Activated T-helper 17 cell treated with anti-CD3 and anti-CD28 coated beads, Interleukin-2, amount 50 U/mL, for 72 hours (primary cell): ENCODE measurements at regions not wholly inside any gene's neighbourhood (a gene's known extent, or its start where the extent isn't known, plus 50 kb on each side); places are given as distances from the start of the nearest gene placed in this dataset.
A peak's percentile ranks its signal among the peaks of the same experiment; 100 is the strongest.

Experiments used
- ATAC-seq: fragments of 150-1000 bp; cut with Tn5 transposase; replicated peaks from 2 replicates; pipeline ENCODE4 v1.10.0; 2021; ENCODE audit warnings: mild to moderate bottlenecking, moderate library complexity
- H3K27ac Mint-ChIP-seq: one replicate; pipeline ENCODE4 v1.8.0; 2022; ENCODE audit warnings: mixed read lengths
- H3K27me3 Mint-ChIP-seq: one replicate; pipeline ENCODE4 v1.8.0; 2022; ENCODE audit warnings: mixed read lengths
- H3K36me3 Mint-ChIP-seq: one replicate; pipeline ENCODE4 v1.8.0; 2022; ENCODE audit warnings: low read depth, mild to moderate bottlenecking, mixed read lengths
- H3K4me1 Mint-ChIP-seq: one replicate; pipeline ENCODE4 v1.8.0; 2022; ENCODE audit warnings: mixed read lengths
- H3K4me3 Mint-ChIP-seq: one replicate; pipeline ENCODE4 v1.8.0; 2022; ENCODE audit warnings: mild to moderate bottlenecking, mixed read lengths
- H3K9me3 Mint-ChIP-seq: one replicate; pipeline ENCODE4 v1.8.0; 2022; ENCODE audit warnings: mixed read lengths

DNA sequence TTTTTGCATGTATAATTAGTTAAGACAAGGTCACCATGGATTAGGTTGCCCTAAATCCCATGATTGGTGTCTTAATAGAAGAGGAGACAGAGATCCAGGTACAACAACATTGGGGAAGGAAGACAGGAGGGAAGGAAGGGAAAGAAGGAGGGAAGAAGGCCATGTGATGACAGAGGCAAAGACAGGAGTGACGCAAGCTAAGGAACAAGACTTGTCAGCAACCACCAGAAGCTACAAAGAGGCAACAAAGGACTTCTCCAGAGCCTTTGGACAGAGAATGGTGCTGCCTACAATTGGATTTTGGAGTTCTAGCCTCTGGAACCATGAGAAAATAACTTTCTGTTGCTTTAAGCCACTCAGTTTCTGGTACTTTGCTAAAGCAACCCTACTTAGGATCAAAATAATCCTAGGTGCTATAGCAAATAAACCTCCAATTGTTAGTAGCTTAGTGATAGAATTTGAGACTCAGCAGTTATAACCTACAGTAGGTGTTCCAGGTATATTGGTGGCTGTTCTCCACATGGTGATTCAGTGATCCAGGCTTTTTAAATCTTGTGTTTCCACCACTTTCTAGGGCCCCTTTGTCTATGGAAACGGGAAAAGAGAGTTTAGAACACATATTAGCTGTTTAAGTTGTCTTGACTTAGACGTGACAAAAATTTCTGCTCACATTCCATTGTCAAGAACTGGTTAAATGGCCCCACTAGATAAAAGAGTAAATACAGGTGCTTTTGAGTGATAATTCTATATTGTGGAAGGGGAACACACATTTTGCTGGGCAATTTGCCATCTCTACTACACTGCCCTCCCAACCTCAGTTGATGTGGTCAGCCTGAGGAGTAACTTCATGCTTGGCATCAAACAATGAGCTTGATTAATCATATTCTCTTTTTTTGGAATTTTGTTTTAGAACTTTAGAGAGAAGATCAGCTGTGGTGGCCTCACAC, 70.5 kb upstream of the SP4 start:
- H3K4me3 Mint-ChIP-seq: peak overlapping the region; percentile 61
- no peaks in the 10 kb centered on the region for H3K36me3 Mint-ChIP-seq
- H3K4me1 Mint-ChIP-seq: peaks cover 71% of the 10 kb centered on the region
- no peak overlapping the region for H3K27ac Mint-ChIP-seq
- peaks cover 3% of the 10 kb centered on the region for H3K9me3 Mint-ChIP-seq
- H3K27me3 Mint-ChIP-seq: no peaks in the 10 kb centered on the region
- no peak for ATAC-seq

DNA sequence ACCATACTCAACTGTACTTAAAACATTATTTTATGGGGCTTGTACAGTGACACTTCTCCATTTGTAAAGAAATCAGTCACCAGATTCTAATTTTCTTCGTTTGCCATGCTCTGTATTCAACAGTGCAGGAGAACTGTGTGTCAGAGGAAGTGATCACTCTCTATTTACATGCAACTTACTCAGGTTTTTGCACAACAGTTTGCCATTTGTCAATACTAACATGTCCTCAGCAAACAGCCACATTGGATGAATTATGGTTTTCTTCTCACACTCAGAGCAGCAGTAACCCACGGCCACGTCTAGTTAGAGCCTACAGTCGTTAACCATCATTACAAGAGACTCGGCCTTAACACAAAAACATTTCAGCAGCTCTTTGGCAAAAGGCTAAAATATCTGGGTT, 69.2 kb upstream of the SP4 start:
- Mint-ChIP-seq H3K9me3 (peaks cover 3% of the 10 kb centered on the region), H3K4me3 (peak overlapping the region; percentile 11), H3K36me3 (no peaks in the 10 kb centered on the region), H3K4me1 (peaks cover 59% of the 10 kb centered on the region), H3K27me3 (no peaks in the 10 kb centered on the region), H3K27ac (no peak overlapping the region)
- peak; percentile 41 for ATAC-seq

DNA sequence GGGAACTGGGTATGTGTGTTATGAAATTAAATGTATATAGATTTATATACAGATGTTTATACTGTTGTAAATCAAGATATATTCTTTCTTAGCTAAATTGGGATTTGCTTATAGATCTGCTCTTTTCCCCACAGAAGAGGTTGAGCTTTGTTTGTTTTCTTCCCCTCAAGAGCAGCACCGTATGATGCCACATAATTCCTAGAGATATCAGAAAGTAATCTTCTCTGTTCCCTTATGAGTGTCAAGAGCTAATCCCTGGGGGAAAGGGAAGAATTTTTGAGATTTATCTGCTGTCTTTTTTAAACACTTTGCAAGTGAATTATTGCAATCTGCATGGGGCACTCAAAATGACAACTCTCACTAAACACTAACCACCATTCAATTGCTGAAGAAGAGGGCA, 68.7 kb upstream of the SP4 start:
- ATAC-seq: no peak
- Mint-ChIP-seq H3K9me3 (peaks cover 3% of the 10 kb centered on the region), H3K27ac (no peak overlapping the region), H3K27me3 (no peaks in the 10 kb centered on the region), H3K36me3 (no peaks in the 10 kb centered on the region), H3K4me1 (peaks cover 54% of the 10 kb centered on the region), H3K4me3 (peak overlapping the region; percentile 11)

DNA sequence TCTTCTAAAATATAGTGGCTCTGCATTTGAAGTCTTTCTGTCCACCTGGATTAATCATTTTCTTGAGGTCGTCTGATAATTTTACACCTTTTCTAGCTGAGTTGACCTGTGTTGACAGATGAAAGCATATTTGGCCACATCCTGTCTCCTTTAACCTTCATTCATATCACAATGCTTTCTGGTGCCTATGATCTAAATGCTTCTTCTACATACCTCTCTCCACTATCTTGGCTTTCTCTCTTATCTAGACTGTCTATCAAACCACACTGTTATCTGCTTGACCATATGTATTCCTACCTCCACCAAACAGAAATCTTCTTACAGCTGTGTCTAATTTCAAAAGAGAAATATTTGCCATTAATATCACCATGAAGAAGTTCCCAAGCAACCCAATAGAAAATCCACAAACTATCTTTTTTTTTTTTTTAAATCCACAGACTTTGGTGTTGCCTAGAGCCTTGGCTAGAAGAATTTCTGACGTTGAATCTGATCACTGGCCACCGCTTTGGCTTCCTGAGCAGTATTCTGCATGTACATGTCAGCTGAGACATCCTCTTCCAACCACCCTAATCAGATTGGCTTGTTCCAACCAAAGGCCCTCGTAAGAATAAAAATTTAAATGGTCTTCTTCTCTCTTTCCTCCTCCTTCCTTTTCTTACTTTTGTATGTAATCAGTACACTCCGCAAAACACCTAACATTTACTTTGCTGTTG, 66.3 kb upstream of the SP4 start:
- ATAC-seq: no peak
- no peak overlapping the region for H3K4me3 Mint-ChIP-seq
- no peaks in the 10 kb centered on the region for H3K27me3 Mint-ChIP-seq
- H3K36me3 Mint-ChIP-seq: no peaks in the 10 kb centered on the region
- peaks cover 49% of the 10 kb centered on the region for H3K4me1 Mint-ChIP-seq
- peaks cover 3% of the 10 kb centered on the region for H3K9me3 Mint-ChIP-seq
- H3K27ac Mint-ChIP-seq: no peak overlapping the region

DNA sequence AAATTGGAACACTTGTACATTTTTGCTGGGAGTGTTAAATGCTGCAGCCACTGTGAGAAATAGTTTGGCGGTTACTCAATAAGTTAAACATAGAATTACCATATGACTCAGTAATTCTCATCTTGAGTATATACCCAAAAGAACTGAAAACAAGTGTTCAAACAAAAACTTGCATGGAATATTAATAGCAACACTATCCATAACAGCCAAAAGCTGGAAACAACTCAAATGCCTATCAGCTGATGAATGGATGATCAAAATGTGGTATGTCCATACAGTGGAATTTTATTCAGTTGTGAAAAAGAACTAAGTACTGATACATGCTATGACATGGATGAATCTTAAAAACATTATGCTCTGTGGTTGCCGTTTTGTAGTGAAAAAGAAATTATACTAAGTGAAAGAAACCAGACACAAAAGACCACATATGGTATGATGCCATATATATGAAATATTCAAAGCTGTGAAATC, 63.0 kb upstream of the SP4 start:
- Mint-ChIP-seq H3K9me3 (peaks cover 3% of the 10 kb centered on the region), H3K27me3 (no peaks in the 10 kb centered on the region), H3K36me3 (no peaks in the 10 kb centered on the region), H3K4me3 (peak overlapping the region; percentile 56), H3K4me1 (peaks cover 40% of the 10 kb centered on the region), H3K27ac (peak overlapping the region; percentile 85)
- peak; percentile 86 for ATAC-seq

DNA sequence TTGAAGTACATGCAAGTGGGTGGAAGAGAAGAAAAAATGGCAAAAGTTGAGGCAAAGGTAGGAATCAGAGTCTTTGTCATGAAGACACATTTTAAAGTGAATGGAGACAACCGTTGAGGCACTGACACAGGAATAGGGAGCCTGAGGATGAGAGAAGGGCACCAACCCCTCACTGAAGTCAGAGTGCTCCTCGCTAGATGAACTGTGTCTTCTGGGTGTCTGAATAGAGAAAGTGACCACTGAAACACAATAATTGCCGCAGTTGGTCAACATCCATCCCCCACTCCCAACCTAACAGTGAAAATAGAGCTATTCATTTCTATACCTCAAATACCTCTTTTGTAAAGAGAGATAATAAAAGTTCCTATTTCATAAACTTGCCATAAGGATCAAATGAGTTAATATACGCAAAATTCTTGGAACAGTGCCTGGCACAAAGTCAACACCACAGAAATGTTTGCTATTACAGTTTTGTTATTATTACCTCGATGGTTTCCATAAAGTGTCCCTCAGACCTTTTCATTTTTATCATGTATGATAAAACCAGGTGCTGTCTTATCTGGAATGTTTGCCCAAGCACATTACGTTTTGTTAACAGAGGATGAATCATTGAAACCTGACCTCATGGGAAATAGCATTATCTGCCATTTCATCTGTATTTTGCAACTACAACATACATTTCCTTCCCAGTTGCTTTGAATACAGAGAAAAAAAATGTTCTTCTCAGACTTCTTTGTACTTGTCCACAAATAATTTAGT, 61.8 kb upstream of the SP4 start:
- Mint-ChIP-seq H3K27ac (peak overlapping the region; percentile 85), H3K36me3 (no peaks in the 10 kb centered on the region), H3K4me1 (peaks cover 30% of the 10 kb centered on the region), H3K4me3 (peak overlapping the region; percentile 56), H3K9me3 (peaks cover 3% of the 10 kb centered on the region), H3K27me3 (no peaks in the 10 kb centered on the region)
- no peak for ATAC-seq

DNA sequence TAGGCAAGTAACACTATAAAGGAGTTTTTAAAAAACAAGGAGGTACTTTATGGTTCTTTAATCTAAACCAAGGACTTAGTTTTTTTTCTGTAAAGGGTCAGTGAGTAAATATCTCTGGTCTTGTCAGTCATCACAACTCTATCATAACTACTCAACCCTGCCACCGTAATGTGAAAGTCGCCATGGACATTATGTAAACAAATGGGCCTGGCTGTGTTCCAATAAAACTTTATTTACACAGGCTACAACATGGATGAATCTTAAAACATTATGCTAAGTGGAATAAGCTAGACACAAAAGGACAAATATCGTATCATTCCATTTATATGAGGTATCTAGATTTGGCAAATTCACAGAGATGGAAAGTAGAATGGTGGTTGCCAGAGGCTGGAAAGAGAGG, 60.8 kb upstream of the SP4 start:
- ATAC-seq: no peak
- H3K9me3 Mint-ChIP-seq: no peaks in the 10 kb centered on the region
- peaks cover 20% of the 10 kb centered on the region for H3K4me1 Mint-ChIP-seq
- H3K27me3 Mint-ChIP-seq: no peaks in the 10 kb centered on the region
- H3K27ac Mint-ChIP-seq: no peak overlapping the region
- H3K36me3 Mint-ChIP-seq: no peaks in the 10 kb centered on the region
- H3K4me3 Mint-ChIP-seq: peak overlapping the region; percentile 56

DNA sequence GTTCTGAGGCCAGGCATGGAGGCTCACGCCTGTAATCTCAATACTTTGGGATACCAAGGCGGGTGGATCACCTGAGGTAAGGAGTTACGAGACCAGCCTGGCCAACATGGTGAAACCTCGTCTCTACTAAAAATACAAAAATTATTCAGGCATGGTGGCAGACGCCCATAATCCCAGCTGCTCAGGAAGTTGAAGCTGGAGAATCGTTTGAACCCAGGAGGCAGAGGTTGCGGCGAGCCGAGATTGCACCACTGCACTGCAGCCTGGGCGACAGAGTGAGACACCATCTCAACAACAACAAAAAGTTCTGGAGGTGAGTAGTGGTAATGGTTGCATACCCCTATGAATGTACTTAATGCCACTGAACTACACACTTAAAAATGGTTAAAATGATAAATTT, 60.3 kb upstream of the SP4 start:
- Mint-ChIP-seq H3K36me3 (no peaks in the 10 kb centered on the region), H3K27ac (no peak overlapping the region), H3K9me3 (no peaks in the 10 kb centered on the region), H3K27me3 (no peaks in the 10 kb centered on the region), H3K4me1 (peaks cover 19% of the 10 kb centered on the region), H3K4me3 (no peak overlapping the region)
- ATAC-seq: no peak

DNA sequence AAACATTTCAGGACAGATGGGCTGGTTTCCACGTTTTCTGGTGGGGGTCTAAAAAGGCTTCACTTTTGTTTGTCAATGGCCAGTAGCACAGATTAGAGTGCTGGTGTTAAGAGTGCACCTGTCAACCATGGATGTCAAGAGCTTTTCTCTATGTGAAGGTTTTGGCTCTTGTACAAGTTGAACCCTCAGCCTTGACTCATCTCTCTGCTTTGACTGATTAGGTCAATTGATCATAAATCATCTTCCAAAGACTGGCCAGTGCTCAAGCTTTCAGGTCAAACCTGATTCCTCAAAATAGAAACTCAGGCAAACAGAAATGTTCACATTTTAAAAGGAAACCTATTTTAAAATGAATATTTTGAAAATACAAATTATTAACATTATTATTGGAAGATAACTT, 59.6 kb upstream of the SP4 start:
- H3K4me1 Mint-ChIP-seq: peaks cover 19% of the 10 kb centered on the region
- ATAC-seq: no peak
- no peaks in the 10 kb centered on the region for H3K36me3 Mint-ChIP-seq
- H3K9me3 Mint-ChIP-seq: no peaks in the 10 kb centered on the region
- H3K27ac Mint-ChIP-seq: no peak overlapping the region
- no peak overlapping the region for H3K4me3 Mint-ChIP-seq
- no peaks in the 10 kb centered on the region for H3K27me3 Mint-ChIP-seq

DNA sequence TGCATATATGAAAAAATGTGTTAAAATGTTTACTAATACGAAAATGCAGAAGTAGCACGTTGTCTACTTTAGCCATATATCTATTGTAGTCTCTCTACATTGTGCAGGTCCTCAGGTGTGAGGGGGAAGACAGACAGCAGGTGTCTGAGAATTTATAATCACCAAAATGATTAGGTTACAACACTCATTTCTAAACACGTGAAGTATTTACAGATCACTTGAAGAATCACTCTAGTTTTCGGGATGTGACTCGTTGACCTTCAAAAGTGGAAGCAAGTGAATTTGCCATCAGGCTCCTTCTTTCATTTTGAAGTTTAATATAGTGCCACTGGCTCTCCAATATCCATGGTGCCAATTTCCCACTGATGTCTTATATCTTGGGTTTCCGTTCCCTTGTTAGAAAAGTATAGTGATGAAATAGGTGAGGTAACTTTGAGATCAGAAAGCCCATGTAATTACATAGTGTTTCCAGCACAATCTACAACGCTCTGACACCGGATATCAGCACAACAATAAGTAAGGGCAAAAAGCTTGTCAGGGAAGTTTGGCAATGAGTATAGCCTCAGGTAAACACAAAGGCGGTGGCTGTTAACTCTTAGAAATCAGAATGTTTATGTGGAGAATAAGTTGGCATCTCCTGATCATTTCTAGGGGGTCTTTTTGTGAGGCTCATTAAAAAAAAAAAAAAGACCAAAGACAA, 57.5 kb upstream of the SP4 start:
- Mint-ChIP-seq H3K4me1 (peaks cover 19% of the 10 kb centered on the region), H3K36me3 (no peaks in the 10 kb centered on the region), H3K9me3 (no peaks in the 10 kb centered on the region), H3K27me3 (no peaks in the 10 kb centered on the region), H3K4me3 (peak overlapping the region; percentile 4), H3K27ac (no peak overlapping the region)
- ATAC-seq: peak; percentile 54

DNA sequence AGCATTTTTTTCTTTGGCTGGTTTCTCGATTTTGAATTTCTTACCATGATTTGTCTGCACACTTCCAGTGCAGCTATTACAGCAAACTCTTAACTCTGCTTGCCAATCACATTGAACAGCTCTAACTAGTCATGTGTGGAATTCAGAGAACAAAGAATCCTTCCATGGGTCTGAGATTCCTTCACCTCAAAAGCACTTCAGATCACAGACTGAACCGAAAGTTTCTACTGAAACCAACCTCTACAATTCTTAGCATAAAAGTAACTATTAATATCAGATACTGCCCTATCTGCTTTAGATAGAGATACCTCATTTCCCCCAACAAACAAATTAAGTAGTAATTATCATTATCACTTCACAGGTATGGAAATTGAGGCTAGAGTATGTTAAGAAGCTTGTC, 56.5 kb upstream of the SP4 start:
- H3K4me3 Mint-ChIP-seq: no peak overlapping the region
- H3K27me3 Mint-ChIP-seq: no peaks in the 10 kb centered on the region
- H3K9me3 Mint-ChIP-seq: no peaks in the 10 kb centered on the region
- H3K27ac Mint-ChIP-seq: no peak overlapping the region
- H3K36me3 Mint-ChIP-seq: no peaks in the 10 kb centered on the region
- ATAC-seq: no peak
- H3K4me1 Mint-ChIP-seq: peaks cover 10% of the 10 kb centered on the region

DNA sequence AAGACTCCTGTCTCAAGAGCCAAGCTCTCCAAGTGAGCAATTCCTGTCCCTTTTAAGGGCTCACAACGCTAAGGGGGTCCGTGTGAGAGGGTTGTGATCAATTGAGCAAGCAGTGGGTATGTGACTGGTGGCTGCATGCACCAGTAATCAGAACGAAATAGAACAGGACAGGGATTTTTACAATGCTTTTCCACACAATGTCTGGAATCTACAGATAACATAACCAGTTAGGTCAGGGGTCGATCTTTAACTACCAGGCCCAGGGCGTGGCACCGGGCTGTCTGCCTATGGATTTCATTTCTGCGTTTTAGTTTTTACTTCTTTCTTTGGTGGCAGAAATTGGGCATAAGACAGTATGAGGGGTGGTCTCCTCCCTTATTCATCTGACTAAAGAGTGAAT, 54.9 kb upstream of the SP4 start:
- Mint-ChIP-seq H3K36me3 (no peaks in the 10 kb centered on the region), H3K27ac (no peak overlapping the region), H3K27me3 (no peaks in the 10 kb centered on the region), H3K4me1 (no peaks in the 10 kb centered on the region), H3K9me3 (peaks cover 5% of the 10 kb centered on the region), H3K4me3 (no peak overlapping the region)
- ATAC-seq: no peak

DNA sequence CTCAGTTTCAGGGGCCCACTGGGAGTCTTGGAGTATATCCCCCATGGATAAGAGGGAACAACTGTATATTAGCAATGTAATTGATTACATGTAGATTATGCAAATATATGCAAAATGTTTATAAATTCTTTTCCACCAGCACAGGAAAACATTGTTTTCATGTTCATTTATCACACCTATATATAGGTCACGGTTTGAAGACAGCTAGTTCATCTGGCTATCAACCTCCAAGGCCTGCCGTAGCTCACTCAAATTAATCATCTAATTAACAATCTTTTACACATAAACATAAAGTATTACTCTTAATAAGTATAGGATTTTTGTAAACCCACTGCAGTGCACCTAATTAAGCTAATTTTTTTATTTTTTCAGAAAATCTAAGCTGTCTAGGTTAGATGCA, 53.7 kb upstream of the SP4 start:
- no peak overlapping the region for H3K4me3 Mint-ChIP-seq
- no peak overlapping the region for H3K27ac Mint-ChIP-seq
- H3K4me1 Mint-ChIP-seq: no peaks in the 10 kb centered on the region
- ATAC-seq: no peak
- H3K27me3 Mint-ChIP-seq: no peaks in the 10 kb centered on the region
- H3K9me3 Mint-ChIP-seq: peaks cover 5% of the 10 kb centered on the region
- no peaks in the 10 kb centered on the region for H3K36me3 Mint-ChIP-seq

DNA sequence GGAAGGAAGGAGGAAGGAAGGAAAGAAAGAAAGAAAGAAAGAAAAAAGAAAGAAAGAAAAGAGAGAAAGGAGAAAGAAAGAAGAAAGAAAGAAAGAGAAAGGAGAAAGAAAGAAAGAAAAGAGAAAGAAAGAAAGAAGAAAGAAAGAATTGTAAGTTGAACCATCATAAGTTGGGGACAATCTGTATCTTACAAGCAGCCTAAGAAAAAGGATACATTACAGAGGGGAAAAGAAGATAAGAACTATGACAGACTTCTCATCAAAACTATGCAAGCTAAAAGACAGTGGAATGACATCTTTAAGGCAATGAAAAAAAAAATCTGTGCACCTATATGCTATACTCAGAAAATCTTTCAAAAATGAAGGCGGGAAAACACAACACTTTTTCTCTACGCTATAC, 50.3 kb upstream of the SP4 start:
- H3K36me3 Mint-ChIP-seq: no peaks in the 10 kb centered on the region
- H3K27me3 Mint-ChIP-seq: no peaks in the 10 kb centered on the region

More for the DNA sequence above, 50.3 kb upstream of the SP4 start:
- no peak overlapping the region for H3K4me3 Mint-ChIP-seq
- H3K27ac Mint-ChIP-seq: no peak overlapping the region
- H3K4me1 Mint-ChIP-seq: peaks cover 4% of the 10 kb centered on the region
- H3K9me3 Mint-ChIP-seq: peaks cover 8% of the 10 kb centered on the region
- ATAC-seq: no peak
